ENCODE measurements at regions not wholly inside any gene's neighbourhood (a gene's known extent, or its start where the extent isn't known, plus 50 kb on each side); places are given as distances from the start of the nearest gene placed in this dataset.
"Not testable (repeated sequence)": the region's sequence is repeated elsewhere in the genome, so short reads cannot be mapped to it uniquely, and the experiment has no call there.

DNA sequence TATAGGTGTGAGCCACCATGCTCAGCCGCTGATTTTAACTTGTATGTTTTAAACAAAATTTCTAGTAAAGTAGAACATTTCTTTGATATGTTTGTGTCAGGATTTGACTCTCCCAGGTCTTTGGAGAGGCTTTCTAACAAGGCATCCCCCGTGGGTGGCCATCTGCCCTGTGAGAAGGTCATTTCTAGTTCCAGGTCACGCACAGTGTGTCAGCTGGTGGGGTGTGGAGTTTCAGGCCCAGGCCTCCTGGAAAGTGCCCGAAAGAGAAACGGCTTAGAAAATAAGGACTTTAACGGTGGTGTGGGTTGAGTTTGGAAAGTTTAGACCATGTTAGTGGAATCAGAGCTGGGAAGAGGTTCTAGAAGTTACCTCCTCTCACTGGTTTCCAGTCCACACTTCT lies 61.0 kb downstream of the SPDYE17 start:
- DNase-seq (ENCODE audit: low read depth); H3K4me3 ChIP-seq (ENCODE audit: low read length): not testable (repeated sequence)

DNA sequence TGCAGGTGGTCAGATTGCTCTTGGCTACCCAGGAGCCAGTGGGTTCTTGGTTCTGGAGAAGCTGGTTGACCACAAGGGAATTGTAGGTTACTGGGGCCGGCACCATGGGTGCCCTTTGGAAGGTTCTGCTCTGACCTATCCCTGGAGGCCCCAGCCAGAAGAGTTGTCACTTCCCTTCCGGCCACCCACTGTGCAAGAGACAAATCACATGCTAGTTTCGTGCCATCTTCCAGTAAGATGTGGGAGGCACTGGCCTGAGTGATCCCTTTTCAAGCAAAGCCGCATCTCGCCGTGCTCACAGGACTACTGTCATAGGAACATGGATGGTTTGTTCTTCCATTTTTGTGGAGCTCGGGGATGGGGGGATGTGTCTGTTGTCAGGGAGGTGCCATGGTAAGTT lies 62.3 kb downstream of the SPDYE17 start:
- not testable (repeated sequence) for DNase-seq (ENCODE audit: low read depth); H3K4me3 ChIP-seq (ENCODE audit: low read length)

GRCh38 chr7:76965731-76966548 lies 66.2 kb downstream of the SPDYE17 start:
- H3K4me3 ChIP-seq (ENCODE audit: low read length); DNase-seq (ENCODE audit: low read depth): not testable (repeated sequence)

DNA sequence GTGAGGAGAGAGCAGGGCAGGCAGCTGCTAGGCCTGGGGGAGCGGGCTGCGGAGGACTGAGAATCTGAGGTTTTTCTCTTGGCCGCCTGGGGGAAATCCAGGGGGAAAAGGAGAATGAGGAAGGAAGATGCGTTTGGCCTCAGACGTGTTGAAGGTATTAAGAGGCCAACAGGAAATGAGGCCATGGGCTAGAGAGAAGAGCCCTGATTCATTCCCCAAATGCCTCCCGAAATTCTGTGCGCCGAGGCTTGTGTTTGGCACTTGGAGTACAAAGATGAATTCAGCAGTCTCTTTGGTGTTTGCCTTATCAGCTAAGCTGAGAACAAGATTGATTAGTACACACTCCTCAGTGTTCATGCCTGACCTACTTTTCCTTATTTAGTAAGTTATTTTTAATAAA lies 68.1 kb downstream of the SPDYE17 start:
- not testable (repeated sequence) for H3K4me3 ChIP-seq (ENCODE audit: low read length); DNase-seq (ENCODE audit: low read depth)

DNA sequence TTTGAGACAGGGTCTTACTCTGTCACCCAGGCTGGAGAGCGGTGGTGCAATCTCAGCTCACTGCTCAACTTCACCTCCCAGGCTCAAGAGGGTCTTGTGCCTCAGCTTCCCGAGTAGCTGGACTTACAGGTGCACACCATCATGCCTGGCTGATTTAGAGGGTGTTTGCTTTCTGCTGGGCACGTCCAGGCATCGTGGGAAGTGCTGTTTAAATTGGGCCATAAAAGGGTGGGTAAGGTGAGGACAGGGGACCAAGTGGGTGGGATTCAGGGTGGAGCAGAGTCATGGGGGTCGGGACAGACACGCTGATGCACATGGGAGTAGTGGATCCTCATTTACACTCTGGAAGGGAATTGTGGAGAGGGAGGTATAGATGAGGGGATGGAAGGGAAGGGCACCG lies 69.1 kb downstream of the SPDYE17 start:
- DNase-seq (ENCODE audit: low read depth) = not testable (repeated sequence)

DNA sequence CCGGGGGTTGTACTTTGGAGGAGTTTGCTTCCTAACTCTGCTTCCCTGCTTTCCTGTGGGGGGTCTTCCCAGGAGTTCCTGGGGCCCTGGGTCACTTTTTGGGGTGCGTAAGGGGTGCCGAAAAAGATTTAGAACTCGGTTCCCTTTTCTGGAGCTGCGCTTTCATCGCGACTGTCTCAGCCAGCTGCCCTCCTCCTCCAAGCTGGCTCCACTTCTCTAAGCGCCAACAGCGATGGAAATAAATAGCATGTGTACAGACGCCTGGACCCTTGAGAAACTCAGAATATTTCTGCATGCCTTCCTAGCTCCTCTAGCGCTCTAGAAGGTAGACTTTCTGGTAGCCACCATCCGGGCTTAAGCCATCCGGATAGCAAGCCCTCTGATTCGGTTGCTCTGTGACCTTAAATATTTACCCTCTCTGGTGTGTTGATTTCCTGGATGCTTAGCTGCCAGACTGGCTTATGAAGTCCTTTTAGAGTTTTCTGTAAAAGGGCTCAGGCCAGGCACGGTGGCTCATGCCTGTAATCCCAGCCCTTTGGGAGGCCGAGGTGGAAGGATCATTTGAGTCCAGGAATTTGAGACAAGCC lies 71.7 kb downstream of the SPDYE17 start:
- DNase-seq (ENCODE audit: low read depth); H3K4me3 ChIP-seq (ENCODE audit: low read length): not testable (repeated sequence)

More for the DNA sequence above, 69.1 kb downstream of the SPDYE17 start:
- not testable (repeated sequence) for H3K4me3 ChIP-seq (ENCODE audit: low read length)

DNA sequence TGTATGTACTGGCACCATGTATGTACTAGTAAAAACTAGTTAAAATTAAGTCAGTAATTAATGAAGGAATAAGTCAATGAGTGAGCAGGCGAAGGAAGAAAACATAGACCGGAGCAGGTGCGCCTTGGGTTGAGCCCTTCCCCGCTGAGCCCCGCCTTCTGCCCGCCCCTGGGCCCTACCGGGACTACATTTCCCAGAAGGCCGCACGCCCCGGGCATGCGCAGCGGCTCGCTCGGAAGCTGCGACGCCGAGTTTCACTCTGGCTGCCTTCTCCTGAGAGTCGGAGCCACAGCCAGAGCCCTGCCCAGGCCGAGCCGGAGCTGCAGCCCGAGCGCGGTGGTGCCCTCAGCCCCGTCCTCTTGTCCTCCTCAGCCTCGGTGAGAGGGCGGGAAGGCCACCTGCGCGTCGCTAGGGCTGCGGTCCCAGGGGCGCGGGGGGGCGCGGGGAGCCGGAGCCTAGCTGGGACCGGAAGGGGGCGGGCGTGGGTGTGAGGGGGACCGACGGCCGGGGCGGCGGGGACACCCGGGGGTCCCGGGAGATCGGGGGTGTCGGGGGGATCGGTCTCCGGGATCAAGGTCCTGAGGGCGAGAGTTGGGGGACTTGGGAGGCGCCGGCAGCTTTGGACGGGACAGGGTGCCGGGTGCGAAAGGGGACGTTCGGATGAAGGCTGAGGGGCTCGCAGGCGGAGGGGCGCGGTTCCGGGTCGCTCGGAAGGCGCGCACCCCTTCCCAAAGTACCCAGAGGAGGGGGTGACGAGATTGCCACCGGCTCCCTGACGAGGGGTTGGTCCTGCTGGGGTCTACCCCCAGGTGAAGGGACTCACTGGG lies 72.4 kb downstream of the SPDYE17 start:
- H3K4me3 ChIP-seq (ENCODE audit: low read length); DNase-seq (ENCODE audit: low read depth): not testable (repeated sequence)

- not testable (repeated sequence) for DNase-seq (ENCODE audit: low read depth); H3K4me3 ChIP-seq (ENCODE audit: low read length)
These were observed 75.6 kb downstream of the SPDYE17 start for GRCh38 chr7:76956531-76956930.

GRCh38 chr7:76955124-76955523 lies 77.0 kb downstream of the SPDYE17 start:
- not testable (repeated sequence) for H3K4me3 ChIP-seq (ENCODE audit: low read length); DNase-seq (ENCODE audit: low read depth)

DNA sequence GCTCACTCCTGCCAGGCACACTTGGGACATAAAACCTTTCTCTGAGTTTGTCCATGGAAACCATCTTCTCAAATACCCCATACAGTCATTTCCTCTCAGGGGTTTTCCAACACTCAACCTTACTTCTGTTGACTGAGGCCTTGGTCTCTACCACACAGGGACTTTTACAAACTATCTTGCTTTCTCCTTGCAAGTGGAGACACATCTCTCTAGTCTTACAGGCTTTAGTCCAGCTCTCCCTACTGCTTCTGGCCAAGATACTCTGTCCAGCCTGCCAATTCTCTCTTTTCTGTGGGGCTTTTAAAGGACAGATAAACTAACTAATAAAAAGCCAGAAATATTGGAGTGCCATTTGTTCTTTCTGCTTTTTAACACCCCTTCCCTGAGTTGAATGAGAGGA lies 87.6 kb downstream of the SPDYE17 start:
- not testable (repeated sequence) for DNase-seq (ENCODE audit: low read depth); H3K4me3 ChIP-seq (ENCODE audit: low read length)

GRCh38 chr7:76941809-76942765 lies 90.1 kb downstream of the SPDYE17 start:
- not testable (repeated sequence) for H3K4me3 ChIP-seq (ENCODE audit: low read length); DNase-seq (ENCODE audit: low read depth)

DNA sequence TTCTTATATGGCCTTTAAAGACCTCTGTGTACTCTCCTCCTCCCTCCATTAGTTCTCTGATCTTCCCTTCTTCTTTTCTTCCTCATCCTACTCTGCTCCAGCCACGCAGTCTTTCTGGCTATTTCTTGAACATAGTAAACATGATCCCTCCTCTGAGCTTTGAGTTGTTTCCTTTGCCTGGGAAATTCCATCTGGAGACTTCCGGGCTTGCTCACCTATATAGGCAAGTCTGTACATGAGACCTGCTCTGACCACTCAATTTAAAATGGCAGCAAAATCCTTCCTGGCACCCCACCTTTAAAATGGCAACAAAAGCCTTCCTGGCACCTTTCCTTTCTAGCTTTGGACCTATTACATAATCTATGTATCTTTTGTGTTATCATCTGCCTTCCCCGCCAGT lies 94.4 kb downstream of the SPDYE17 start:
- not testable (repeated sequence) for H3K4me3 ChIP-seq (ENCODE audit: low read length); DNase-seq (ENCODE audit: low read depth)

DNA sequence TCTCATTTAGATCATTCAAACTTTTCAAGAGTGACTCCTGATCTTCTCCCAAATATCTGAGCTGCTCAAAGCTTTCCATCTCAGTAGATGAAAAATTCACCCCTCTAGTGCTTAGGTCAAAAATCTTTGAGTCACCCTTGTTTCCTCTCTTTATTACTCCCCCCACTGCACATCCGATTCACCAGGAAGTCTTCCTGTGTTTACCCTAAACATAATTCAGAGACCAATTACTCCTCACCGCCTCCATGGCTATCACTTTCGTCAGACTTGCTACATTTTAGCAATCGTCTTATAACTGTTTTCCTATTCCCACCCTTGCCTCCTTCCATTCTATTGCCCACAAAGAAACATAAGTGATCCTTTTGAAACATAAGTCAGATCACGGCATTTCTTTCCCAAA lies 94.8 kb downstream of the SPDYE17 start:
- DNase-seq (ENCODE audit: low read depth); H3K4me3 ChIP-seq (ENCODE audit: low read length): not testable (repeated sequence)

GRCh38 chr7:76936346-76936745 lies 95.8 kb downstream of the SPDYE17 start:
- not testable (repeated sequence) for H3K4me3 ChIP-seq (ENCODE audit: low read length); DNase-seq (ENCODE audit: low read depth)

DNA sequence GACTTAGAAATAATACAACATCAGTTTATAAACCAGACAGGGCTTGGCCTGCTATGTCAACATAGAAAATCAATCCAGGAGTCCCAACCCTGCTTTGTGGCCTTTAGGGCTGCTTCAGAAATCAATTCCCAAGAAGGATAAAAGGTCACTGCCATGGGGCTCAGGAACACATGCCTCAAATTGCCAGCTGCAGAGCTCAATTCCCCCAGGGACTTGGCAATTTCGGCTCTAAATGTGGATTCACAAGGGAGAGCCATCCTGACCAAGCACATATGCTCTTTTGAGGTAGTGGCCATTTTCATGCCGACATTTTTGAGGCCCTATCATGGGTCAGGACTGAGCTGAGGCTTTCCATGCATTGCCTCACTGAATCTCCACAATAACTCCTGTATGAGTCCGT lies 97.5 kb downstream of the SPDYE17 start:
- H3K4me3 ChIP-seq (ENCODE audit: low read length); DNase-seq (ENCODE audit: low read depth): not testable (repeated sequence)

DNA sequence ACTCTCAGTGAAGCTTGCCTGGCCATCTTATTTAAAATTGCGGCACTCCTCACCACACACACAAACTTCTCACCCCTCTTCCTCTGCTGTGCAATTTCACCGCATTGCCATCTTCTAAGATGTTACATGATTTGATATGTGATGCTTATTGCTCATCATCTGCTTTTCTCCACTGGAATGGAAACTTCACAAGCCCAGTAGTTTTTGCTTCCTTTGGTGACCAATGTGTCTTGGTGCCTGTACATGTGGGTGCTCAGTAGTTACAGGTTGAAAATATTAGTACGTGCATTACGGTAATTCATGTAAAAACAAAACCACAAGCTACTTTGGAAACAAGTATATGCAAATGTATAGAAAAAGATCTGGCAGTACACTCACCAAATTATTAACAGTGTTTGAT lies 99.2 kb downstream of the SPDYE17 start:
- DNase-seq (ENCODE audit: low read depth); H3K4me3 ChIP-seq (ENCODE audit: low read length): not testable (repeated sequence)

DNA sequence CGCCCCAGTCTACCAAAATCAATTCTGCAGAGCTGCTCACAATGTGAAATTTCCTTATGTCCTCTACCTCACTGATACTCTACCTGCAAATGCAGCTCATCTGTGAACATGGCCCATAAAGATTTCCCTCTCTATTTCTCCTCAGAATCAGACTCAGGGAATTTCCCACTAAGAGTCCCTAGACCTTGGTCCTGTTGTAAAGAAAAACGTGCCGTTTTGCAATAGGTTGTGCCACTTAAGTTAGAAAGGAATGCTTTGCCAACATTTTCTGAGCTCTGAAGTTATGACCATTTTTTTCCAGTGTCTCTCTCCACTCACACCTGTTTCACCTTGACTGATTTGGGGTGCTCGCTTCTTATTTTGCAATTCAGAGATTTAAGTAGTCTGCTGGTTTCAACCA lies 100.7 kb downstream of the SPDYE17 start:
- not testable (repeated sequence) for H3K4me3 ChIP-seq (ENCODE audit: low read length); DNase-seq (ENCODE audit: low read depth)

DNA sequence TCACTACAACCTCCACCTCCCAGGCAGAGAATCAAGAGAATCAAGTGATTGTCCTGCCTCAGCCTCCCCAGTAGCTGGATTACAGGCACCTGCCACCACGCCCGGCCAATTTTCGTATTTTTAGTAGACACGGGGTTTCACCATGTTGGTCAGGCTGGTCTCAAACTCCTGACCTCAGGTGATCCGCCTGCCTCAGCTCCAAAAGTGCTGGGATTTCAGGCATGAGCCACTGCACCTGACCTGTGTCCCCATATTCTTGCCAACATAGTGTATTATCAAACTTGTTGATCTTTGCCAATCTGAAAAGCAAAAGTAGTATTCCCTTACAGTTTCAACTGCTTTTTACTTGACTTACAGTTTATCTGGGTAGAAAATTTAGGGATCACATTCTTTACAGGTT lies 101.7 kb downstream of the SPDYE17 start:
- DNase-seq (ENCODE audit: low read depth); H3K4me3 ChIP-seq (ENCODE audit: low read length): not testable (repeated sequence)

- not testable (repeated sequence) for DNase-seq (ENCODE audit: low read depth)
These were observed 103.4 kb downstream of the SPDYE17 start for GRCh38 chr7:76928751-76929150.

More at GRCh38 chr7:76928751-76929150, 103.4 kb downstream of the SPDYE17 start:
- not testable (repeated sequence) for H3K4me3 ChIP-seq (ENCODE audit: low read length)
